OCI-LY1 (cell line): ENCODE measurements at regions not wholly inside any gene's neighbourhood (a gene's known extent, or its start where the extent isn't known, plus 50 kb on each side); places are given as distances from the start of the nearest gene placed in this dataset.
"Not testable (repeated sequence)": the region's sequence is repeated elsewhere in the genome, so short reads cannot be mapped to it uniquely, and the experiment has no call there.

Source experiments
- H2AFZ ChIP-seq: fragments of 200-600 bp; sonication (generic), shearing (Covaris generic); 2 replicates; pipeline ENCODE4 v1.6.0; 2014; ENCODE audit warnings: antibody characterized with exemption, mild to moderate bottlenecking, low read length
- H3F3A ChIP-seq: fragments of 200-600 bp; sonication (generic), shearing (Covaris generic); 2 replicates; pipeline ENCODE4 v1.6.0; 2014; ENCODE audit warnings: mild to moderate bottlenecking, antibody characterized with exemption, low read length, moderate library complexity; ENCODE audit not compliant: insufficient read depth
- H3K27ac ChIP-seq: fragments of 200-600 bp; sonication (generic); 2 replicates; pipeline ENCODE4 v1.5.1; 2014; ENCODE audit warnings: low read length, mixed run types, mild to moderate bottlenecking, low read depth; ENCODE audit not compliant: poor library complexity, severe bottlenecking
- H3K27me3 ChIP-seq: fragments of 200-600 bp; sonication (generic); 2 replicates; pipeline ENCODE4 v1.6.0; 2014; ENCODE audit warnings: antibody characterized with exemption, mild to moderate bottlenecking, low read length, moderate library complexity; ENCODE audit not compliant: insufficient read depth
- H3K36me3 ChIP-seq: fragments of 200-600 bp; sonication (generic); 2 replicates; pipeline ENCODE4 v1.6.1; 2014; ENCODE audit warnings: mild to moderate bottlenecking, antibody characterized with exemption, low read length, moderate library complexity, mixed read lengths; ENCODE audit not compliant: insufficient read depth
- H3K4me1 ChIP-seq: fragments of 200-600 bp; sonication (generic); 2 replicates; pipeline ENCODE4 v1.5.1; 2014; ENCODE audit warnings: mild to moderate bottlenecking, low read length, moderate library complexity; ENCODE audit not compliant: insufficient read depth, severe bottlenecking
- H3K4me2 ChIP-seq: fragments of 200-600 bp; sonication (generic), shearing (Covaris generic); 2 replicates; pipeline ENCODE4 v1.6.1; 2014; ENCODE audit warnings: low read length
- H3K4me3 ChIP-seq: fragments of 200-600 bp; sonication (generic); 2 replicates; pipeline ENCODE4 v1.5.1; 2014; ENCODE audit warnings: low read length, low read depth, mild to moderate bottlenecking, mixed read lengths; ENCODE audit not compliant: poor library complexity, severe bottlenecking
- H3K79me2 ChIP-seq: fragments of 200-600 bp; shearing (Covaris generic); 2 replicates; pipeline ENCODE4 v1.6.1; 2016; ENCODE audit warnings: mixed run types, low read length, mixed read lengths; ENCODE audit not compliant: insufficient read depth
- H3K9ac ChIP-seq: fragments of 200-600 bp; sonication (generic), shearing (Covaris generic); 2 replicates; pipeline ENCODE4 v1.6.1; 2014; ENCODE audit warnings: mild to moderate bottlenecking, low read length, mixed read lengths
- H3K9me2 ChIP-seq: fragments of 200-600 bp; sonication (generic), shearing (Covaris generic); 2 replicates; pipeline ENCODE4 v1.6.1; 2014; ENCODE audit warnings: low read depth, mild to moderate bottlenecking, low read length, mixed read lengths
- H3K9me3 ChIP-seq: fragments of 200-600 bp; shearing (Covaris generic); 2 replicates; pipeline ENCODE4 v1.6.1; 2014; ENCODE audit warnings: low read length, mixed read lengths
- H4K20me1 ChIP-seq: fragments of 200-600 bp; sonication (generic), shearing (Covaris generic); 2 replicates; pipeline ENCODE4 v1.6.0; 2016; ENCODE audit warnings: mild to moderate bottlenecking, low read length; ENCODE audit not compliant: insufficient read depth
- CTCF ChIP-seq: fragments of 200-600 bp; sonication (generic), shearing (Covaris generic); IDR thresholded peaks from 2 replicates; pipeline ENCODE4 v1.5.1; 2017; ENCODE audit warnings: mild to moderate bottlenecking, antibody characterized with exemption, low read length, moderate library complexity, mixed read lengths
- EZH2 ChIP-seq: fragments of 200-600 bp; sonication (generic), shearing (Covaris generic); IDR thresholded peaks from 2 replicates; pipeline ENCODE4 v1.8.0; 2017; ENCODE audit warnings: borderline replicate concordance, mixed run types, mild to moderate bottlenecking, antibody characterized with exemption, low read length, moderate library complexity, mixed read lengths

- no peak overlapping the region for H3K27ac ChIP-seq
- no peaks in the 10 kb centered on the region for H3K9me3 ChIP-seq
- H3K79me2 ChIP-seq, result no peaks in the 10 kb centered on the region
These were observed 268.8 kb upstream of the TEKT4 start for GRCh38 chr2:94602466-94602865.

DNA sequence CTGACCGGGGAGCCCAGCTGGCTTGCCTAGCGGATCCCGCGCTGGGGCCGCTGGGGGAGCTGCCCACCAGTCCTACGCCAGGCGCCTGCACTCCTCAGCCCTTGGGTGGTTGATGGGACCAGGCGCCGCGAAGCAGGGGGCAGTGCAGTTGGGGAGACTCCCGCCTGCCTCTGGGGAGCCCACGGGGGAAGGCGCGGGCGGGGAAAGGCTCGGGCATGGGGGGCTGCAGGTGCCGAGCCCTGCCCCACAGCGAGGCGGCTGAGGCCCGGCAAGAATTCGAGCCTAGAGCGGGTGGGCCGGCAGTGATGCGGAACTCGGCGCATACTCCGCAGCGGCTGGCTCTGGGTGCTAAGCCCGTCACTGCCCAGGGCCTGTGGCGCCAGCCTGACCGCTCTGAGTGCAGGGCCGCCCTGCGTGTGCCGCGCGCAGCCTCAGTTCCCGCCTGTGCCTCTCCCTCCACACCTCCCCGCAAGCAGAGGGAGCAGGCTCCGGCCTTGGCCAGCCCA is 249.1 kb upstream of the TEKT4 start:
- H3K79me2 ChIP-seq, result no peaks in the 10 kb centered on the region
- no peaks in the 10 kb centered on the region for H3K27me3 ChIP-seq
- TF ChIP-seq EZH2 (no peak), CTCF (no peak)
- no peaks in the 10 kb centered on the region for H3K4me1 ChIP-seq
- H3K9ac ChIP-seq, result no peak overlapping the region
- no peaks in the 10 kb centered on the region for H3F3A ChIP-seq
- H2AFZ ChIP-seq, result no peak overlapping the region
- no peaks in the 10 kb centered on the region for H4K20me1 ChIP-seq
- H3K36me3 ChIP-seq, result no peaks in the 10 kb centered on the region
- no peak overlapping the region for H3K27ac ChIP-seq
- no peaks in the 10 kb centered on the region for H3K9me2 ChIP-seq
- H3K4me2 ChIP-seq, result no peak overlapping the region
- no peak overlapping the region for H3K4me3 ChIP-seq
- H3K9me3 ChIP-seq, result no peaks in the 10 kb centered on the region

More at GRCh38 chr2:94602466-94602865, 268.8 kb upstream of the TEKT4 start:
- Histone ChIP-seq H4K20me1 (no peaks in the 10 kb centered on the region), H3K36me3 (no peaks in the 10 kb centered on the region), H3K4me3 (no peak overlapping the region), H3K4me2 (no peak overlapping the region), H3K4me1 (no peaks in the 10 kb centered on the region), H2AFZ (no peak overlapping the region), H3K27me3 (no peaks in the 10 kb centered on the region), H3K9ac (no peak overlapping the region), H3F3A (no peaks in the 10 kb centered on the region), H3K9me2 (no peaks in the 10 kb centered on the region)
- TF ChIP-seq EZH2, result no peak
- TF ChIP-seq CTCF, result no peak

DNA sequence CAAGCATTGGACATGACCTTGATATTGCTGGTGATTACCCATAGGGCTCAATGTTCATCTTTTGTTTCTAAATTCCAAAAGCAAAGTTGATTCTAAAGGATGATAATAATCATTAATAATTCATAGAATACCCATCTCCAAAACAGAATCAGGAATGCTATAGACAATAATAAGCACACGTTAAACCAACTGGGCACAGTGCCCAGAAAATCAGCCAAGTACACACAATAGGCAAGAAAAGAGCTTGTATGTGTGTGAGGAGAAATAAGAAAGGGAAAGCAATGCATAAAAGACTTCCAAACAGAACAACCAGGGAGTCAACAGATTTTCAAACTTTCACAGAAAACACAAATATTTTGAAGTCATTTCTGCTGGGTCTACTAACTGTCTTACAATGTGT is 242.3 kb upstream of the TEKT4 start:
- not testable (repeated sequence) for H3K9ac ChIP-seq, H3K9me2 ChIP-seq

GRCh38 chr2:94641397-94641796 is 229.8 kb upstream of the TEKT4 start:
- not testable (repeated sequence) for H3K9me2 ChIP-seq, H3K27me3 ChIP-seq, H2AFZ ChIP-seq, H3K4me1 ChIP-seq, H4K20me1 ChIP-seq, H3K36me3 ChIP-seq, H3K27ac ChIP-seq, H3F3A ChIP-seq, H3K4me3 ChIP-seq, H3K4me2 ChIP-seq, H3K79me2 ChIP-seq, H3K9me3 ChIP-seq, H3K9ac ChIP-seq

More for the DNA sequence above, 242.3 kb upstream of the TEKT4 start:
- not testable (repeated sequence) for H2AFZ ChIP-seq, H3K4me1 ChIP-seq, H3K4me2 ChIP-seq, H3K9me3 ChIP-seq, H3K27ac ChIP-seq, H3K36me3 ChIP-seq, H3F3A ChIP-seq, H3K4me3 ChIP-seq, H3K27me3 ChIP-seq, H3K79me2 ChIP-seq, H4K20me1 ChIP-seq

DNA sequence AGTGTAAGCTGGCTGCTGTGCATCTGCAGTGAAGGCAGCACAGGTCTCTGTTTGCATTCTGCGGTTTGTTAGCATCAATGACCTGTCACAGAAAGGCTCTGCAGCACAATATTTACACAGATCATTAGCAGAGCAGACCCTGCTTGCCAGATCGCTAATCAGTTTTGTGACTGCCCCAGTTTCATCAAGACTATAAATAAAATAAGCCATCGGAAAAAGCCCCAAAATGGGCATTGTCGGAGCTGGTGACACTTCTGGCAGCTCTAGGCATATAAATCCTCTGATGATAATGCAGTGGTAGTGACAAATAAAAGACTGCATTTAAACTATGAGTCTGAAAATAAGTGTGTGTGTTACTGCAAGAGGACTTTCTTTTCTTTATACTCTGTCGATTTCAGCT is 219.1 kb upstream of the TEKT4 start:
- not testable (repeated sequence) for H3F3A ChIP-seq, H3K36me3 ChIP-seq, H3K4me2 ChIP-seq, H3K79me2 ChIP-seq, H3K9me2 ChIP-seq, H3K27ac ChIP-seq, H3K9me3 ChIP-seq, H2AFZ ChIP-seq, H4K20me1 ChIP-seq, H3K4me3 ChIP-seq, H3K4me1 ChIP-seq, H3K27me3 ChIP-seq, H3K9ac ChIP-seq

DNA sequence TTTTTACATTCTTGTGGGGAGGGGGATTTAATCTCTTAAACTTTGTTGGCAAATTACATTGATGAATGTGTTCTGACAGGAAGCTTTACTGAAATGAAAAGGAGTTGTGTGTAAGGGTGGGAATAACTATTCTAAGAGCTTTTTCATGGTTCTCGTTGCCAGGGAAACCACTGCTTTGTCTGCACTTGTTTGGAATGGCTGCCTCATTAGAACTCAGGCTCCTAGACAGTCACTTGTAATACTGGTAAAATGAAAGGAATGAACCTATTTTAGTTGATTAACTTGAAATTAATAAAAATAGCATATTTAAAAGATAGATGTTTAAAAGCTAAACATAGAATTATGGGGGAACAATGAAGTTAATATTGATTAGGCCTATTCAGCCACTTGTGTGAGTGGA is 201.4 kb upstream of the TEKT4 start:
- not testable (repeated sequence) for H3K27me3 ChIP-seq, H3K9ac ChIP-seq, H3K27ac ChIP-seq, H3K36me3 ChIP-seq, H3K4me2 ChIP-seq, H3K4me3 ChIP-seq, H3K4me1 ChIP-seq, H2AFZ ChIP-seq, H4K20me1 ChIP-seq, H3F3A ChIP-seq, H3K79me2 ChIP-seq, H3K9me2 ChIP-seq, H3K9me3 ChIP-seq
